Ishikawa (cell line): ENCODE measurements at regions not wholly inside any gene's neighbourhood (a gene's known extent, or its start where the extent isn't known, plus 50 kb on each side); places are given as distances from the start of the nearest gene placed in this dataset.

ENCODE experiments used
- CEBPB ChIP-seq: IDR thresholded peaks from 2 replicates; pipeline ENCODE4 v1.6.1; 2012
- CREB1 ChIP-seq: IDR thresholded peaks from 2 replicates; pipeline ENCODE4 v1.6.1; 2012; ENCODE audit warnings: low read depth
- EGR1 ChIP-seq: IDR thresholded peaks from 2 replicates; pipeline ENCODE4 v1.6.1; 2012
- EP300 ChIP-seq: IDR thresholded peaks from 2 replicates; pipeline ENCODE4 v1.6.1; 2012; ENCODE audit warnings: borderline replicate concordance
- FOXM1 ChIP-seq: IDR thresholded peaks from 2 replicates; pipeline ENCODE4 v1.6.1; 2012; ENCODE audit warnings: low read depth, borderline replicate concordance
- NFIC ChIP-seq: IDR thresholded peaks from 2 replicates; pipeline ENCODE4 v1.6.1; 2012
- RAD21 ChIP-seq: IDR thresholded peaks from 2 replicates; pipeline ENCODE4 v1.6.1; 2012; ENCODE audit warnings: low read depth
- TAF1 ChIP-seq: IDR thresholded peaks from 2 replicates; pipeline ENCODE4 v1.6.1; 2012; ENCODE audit warnings: low read depth, mild to moderate bottlenecking
- TCF12 ChIP-seq: IDR thresholded peaks from 2 replicates; pipeline ENCODE4 v1.6.1; 2012; ENCODE audit warnings: low read depth
- TEAD4 ChIP-seq: IDR thresholded peaks from 2 replicates; pipeline ENCODE4 v1.6.1; 2012
- USF1 ChIP-seq: IDR thresholded peaks from 2 replicates; pipeline ENCODE4 v1.6.1; 2012
- YY1 ChIP-seq: IDR thresholded peaks from 2 replicates; pipeline ENCODE4 v1.6.1; 2012; ENCODE audit warnings: low read depth
- ZBTB7A ChIP-seq: IDR thresholded peaks from 2 replicates; pipeline ENCODE4 v1.6.1; 2012; ENCODE audit warnings: low read depth
- TF ChIP-seq, protein P1 (sequence below): IDR thresholded peaks from 2 replicates; pipeline ENCODE4 v1.6.1; 2012
- TF ChIP-seq, protein P2 (sequence below): IDR thresholded peaks from 2 replicates; pipeline ENCODE4 v1.6.1; 2012; ENCODE audit warnings: low read depth, mild to moderate bottlenecking

DNA sequence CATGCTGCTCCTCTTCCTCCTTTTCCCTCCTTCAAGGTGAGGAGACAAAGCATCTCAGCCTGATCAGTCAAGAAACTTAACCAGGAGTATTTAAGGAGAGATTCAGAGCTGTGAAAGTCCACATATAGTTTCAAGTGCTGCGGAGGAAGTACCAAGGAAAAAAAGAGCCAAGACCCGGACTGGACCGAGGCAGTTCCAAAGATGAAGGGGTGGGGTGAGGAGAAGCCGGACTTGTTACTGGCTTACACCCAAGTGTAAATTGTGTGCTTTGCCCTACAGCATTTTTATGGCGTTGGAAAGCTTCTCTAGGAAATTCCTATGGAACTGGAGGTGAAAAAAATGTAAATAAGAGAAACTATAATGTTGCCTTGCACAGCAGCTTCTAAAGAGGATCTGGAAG lies 263.1 kb downstream of the GRIN2B start:
- no peak for TF ChIP-seq YY1
- TF ChIP-seq RAD21, result no peak
- no peak for TF ChIP-seq EGR1

GRCh38 chr12:13716119-13716518 lies 265.3 kb downstream of the GRIN2B start:
- TF ChIP-seq RAD21 (no peak), ZBTB7A (no peak), CEBPB (no peak), USF1 (no peak)
- TF ChIP-seq, protein P1, sequence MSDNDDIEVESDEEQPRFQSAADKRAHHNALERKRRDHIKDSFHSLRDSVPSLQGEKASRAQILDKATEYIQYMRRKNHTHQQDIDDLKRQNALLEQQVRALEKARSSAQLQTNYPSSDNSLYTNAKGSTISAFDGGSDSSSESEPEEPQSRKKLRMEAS, result no peak

DNA sequence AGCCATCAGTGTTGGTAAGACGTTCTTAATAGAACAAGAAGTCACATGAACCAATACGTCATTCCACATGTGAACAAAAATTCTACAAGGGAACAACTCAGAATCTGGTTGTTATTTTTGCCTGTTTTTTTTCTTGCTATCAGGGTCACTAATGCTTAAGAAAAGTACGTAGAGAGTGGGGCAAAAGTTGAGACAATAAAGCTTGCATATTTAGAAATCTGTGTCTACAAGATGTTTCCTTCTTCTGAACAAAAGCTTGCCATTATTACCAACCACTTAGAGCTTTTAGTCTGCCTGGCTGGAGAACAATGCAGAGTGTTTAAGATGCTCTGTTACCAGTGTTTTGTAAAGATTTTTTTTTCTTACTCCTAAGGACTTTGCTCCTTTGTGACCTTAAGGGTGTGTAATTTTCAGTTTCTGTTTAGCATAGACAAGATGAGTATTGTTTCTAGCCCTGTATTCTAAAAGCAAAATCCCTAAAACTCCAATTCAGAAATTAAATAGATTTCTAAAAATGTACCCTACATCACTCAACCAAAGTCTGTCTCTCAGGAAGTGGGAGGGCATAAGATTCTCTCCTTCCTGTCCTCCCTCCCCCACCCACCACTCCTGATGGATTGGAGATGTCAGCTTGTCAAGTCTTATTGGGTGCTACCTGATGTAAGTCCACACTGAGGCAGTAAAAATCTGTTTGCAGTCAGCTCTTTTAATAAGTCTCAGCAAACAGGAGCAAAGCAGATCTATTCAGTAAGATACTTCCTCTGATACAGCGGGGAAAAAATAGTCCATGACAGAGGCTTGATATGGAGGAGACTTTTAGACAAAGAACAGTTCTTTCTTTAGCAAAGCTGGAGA lies 267.6 kb downstream of the GRIN2B start:
- TF ChIP-seq RAD21 (no peak), YY1 (no peak), CEBPB (no peak), CREB1 (no peak), ZBTB7A (no peak), EGR1 (no peak), FOXM1 (no peak), NFIC (no peak), TEAD4 (no peak), EP300 (no peak), TAF1 (no peak), USF1 (no peak), TCF12 (no peak)
- TF ChIP-seq, protein P1, result no peak
- TF ChIP-seq, protein P2, sequence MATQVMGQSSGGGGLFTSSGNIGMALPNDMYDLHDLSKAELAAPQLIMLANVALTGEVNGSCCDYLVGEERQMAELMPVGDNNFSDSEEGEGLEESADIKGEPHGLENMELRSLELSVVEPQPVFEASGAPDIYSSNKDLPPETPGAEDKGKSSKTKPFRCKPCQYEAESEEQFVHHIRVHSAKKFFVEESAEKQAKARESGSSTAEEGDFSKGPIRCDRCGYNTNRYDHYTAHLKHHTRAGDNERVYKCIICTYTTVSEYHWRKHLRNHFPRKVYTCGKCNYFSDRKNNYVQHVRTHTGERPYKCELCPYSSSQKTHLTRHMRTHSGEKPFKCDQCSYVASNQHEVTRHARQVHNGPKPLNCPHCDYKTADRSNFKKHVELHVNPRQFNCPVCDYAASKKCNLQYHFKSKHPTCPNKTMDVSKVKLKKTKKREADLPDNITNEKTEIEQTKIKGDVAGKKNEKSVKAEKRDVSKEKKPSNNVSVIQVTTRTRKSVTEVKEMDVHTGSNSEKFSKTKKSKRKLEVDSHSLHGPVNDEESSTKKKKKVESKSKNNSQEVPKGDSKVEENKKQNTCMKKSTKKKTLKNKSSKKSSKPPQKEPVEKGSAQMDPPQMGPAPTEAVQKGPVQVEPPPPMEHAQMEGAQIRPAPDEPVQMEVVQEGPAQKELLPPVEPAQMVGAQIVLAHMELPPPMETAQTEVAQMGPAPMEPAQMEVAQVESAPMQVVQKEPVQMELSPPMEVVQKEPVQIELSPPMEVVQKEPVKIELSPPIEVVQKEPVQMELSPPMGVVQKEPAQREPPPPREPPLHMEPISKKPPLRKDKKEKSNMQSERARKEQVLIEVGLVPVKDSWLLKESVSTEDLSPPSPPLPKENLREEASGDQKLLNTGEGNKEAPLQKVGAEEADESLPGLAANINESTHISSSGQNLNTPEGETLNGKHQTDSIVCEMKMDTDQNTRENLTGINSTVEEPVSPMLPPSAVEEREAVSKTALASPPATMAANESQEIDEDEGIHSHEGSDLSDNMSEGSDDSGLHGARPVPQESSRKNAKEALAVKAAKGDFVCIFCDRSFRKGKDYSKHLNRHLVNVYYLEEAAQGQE, result no peak

GRCh38 chr12:13707829-13708228 lies 273.6 kb downstream of the GRIN2B start:
- TF ChIP-seq, protein P2, result no peak
- TF ChIP-seq ZBTB7A, result no peak

DNA sequence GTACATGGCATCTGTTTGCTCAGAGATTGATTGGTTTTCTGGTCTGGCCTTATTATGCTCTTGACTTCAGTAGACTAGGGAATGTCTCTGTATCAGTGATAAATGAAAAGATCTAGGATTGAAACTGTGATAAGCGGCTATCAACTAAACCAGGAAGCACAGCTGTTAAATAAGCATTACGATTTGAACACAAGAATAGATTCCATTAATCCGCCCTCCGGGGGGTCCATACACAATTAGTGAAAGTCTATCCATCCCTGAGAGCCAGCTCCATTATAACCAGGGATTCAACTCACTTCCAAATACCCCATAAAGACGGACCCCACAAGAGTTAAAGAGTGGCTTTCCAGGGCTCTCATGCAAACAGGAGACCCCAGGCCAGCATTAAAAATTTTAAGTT lies 279.0 kb downstream of the GRIN2B start:
- TF ChIP-seq CREB1 (no peak), RAD21 (no peak), NFIC (no peak), ZBTB7A (no peak), YY1 (no peak), TCF12 (no peak), TEAD4 (no peak), CEBPB (no peak), EGR1 (no peak), EP300 (no peak), FOXM1 (no peak), TAF1 (no peak), USF1 (no peak)
- TF ChIP-seq, protein P2, result no peak
- TF ChIP-seq, protein P1, result no peak
